ENCODE measurements at regions not wholly inside any gene's neighbourhood (a gene's known extent, or its start where the extent isn't known, plus 50 kb on each side); places are given as distances from the start of the nearest gene placed in this dataset.

GRCh38 chr5:92795633-92796032 is 785.4 kb downstream of the NR2F1-AS1 start:
- DNase-seq (ENCODE audit: low spot score): no peak
- no peak for TF ChIP-seq CTCF (IDR thresholded peaks at IDR 0.05; ENCODE audit: extremely low read depth, missing control alignments)

GRCh38 chr5:92780057-92780456 is 801.0 kb downstream of the NR2F1-AS1 start:
- TF ChIP-seq CTCF (IDR thresholded peaks at IDR 0.05; ENCODE audit: extremely low read depth, missing control alignments): no peak
- DNase-seq (ENCODE audit: low spot score): no peak

GRCh38 chr5:92779536-92779935 is 801.5 kb downstream of the NR2F1-AS1 start:
- no peak for TF ChIP-seq CTCF (IDR thresholded peaks at IDR 0.05; ENCODE audit: extremely low read depth, missing control alignments)
- no peak for DNase-seq (ENCODE audit: low spot score)

GRCh38 chr5:92778261-92778660 is 802.8 kb downstream of the NR2F1-AS1 start:
- no peak for TF ChIP-seq CTCF (IDR thresholded peaks at IDR 0.05; ENCODE audit: extremely low read depth, missing control alignments)
- no peak for DNase-seq (ENCODE audit: low spot score)

GRCh38 chr5:92777421-92777820 is 803.6 kb downstream of the NR2F1-AS1 start:
- no peak for TF ChIP-seq CTCF (IDR thresholded peaks at IDR 0.05; ENCODE audit: extremely low read depth, missing control alignments)
- no peak for DNase-seq (ENCODE audit: low spot score)

- no peak for DNase-seq (ENCODE audit: low spot score)
- no peak for TF ChIP-seq CTCF (IDR thresholded peaks at IDR 0.05; ENCODE audit: extremely low read depth, missing control alignments)
Observed at GRCh38 chr5:92775711-92776615, 805.1 kb downstream of the NR2F1-AS1 start.

- no peak for TF ChIP-seq CTCF (IDR thresholded peaks at IDR 0.05; ENCODE audit: extremely low read depth, missing control alignments)
- no peak for DNase-seq (ENCODE audit: low spot score)
Observed at GRCh38 chr5:92769978-92770377, 811.0 kb downstream of the NR2F1-AS1 start.

Measured in GM20000 (cell line).